H1 (cell line): ENCODE measurements at regions not wholly inside any gene's neighbourhood (a gene's known extent, or its start where the extent isn't known, plus 50 kb on each side); places are given as distances from the start of the nearest gene placed in this dataset.

Source experiments
- CTCF ChIA-PET: fragments of 300-600 bp; sonication (Branson Sonifier 250); formaldehyde crosslinking; loops from one replicate; lab custom pipeline; 2021; ENCODE audit not compliant: partially characterized antibody; lab: Charles Lee
- POLR2A ChIA-PET: fragments of 300-600 bp; sonication (Branson Sonifier 250); formaldehyde crosslinking; loops from one replicate; lab custom pipeline; 2021; ENCODE audit warnings: inconsistent platforms; ENCODE audit not compliant: partially characterized antibody; lab: Charles Lee
- DNase-seq, 2 experiments: peaks; one replicate each; pipeline versions ENCODE4 v3.0.0 to v3.0.0-alpha.2; 2010 to 2022; ENCODE audit warnings: low spot score in 2 of 2, low read depth in 1 of 2, mixed read lengths in 1 of 2
- FAIRE-seq: peaks from 2 replicates; lab custom pipeline; 2011; peaks lifted over from hg19 to GRCh38; lab: Jason Lieb, UNC
- H2AFZ ChIP-seq: 2 replicates; pipeline ENCODE4 v1.8.1; 2012; ENCODE audit warnings: low read length, inconsistent platforms
- H2AK5ac ChIP-seq: 2 replicates; pipeline ENCODE4 v1.6.1; 2013; ENCODE audit warnings: low read depth, low read length
- H2BK120ac ChIP-seq: replicated peaks from 2 replicates; pipeline ENCODE3; 2013; ENCODE audit warnings: low read depth, low read length, inconsistent platforms
- H2BK12ac ChIP-seq: 2 replicates; pipeline ENCODE4 v1.6.1; 2013; ENCODE audit warnings: low read depth, low read length
- H2BK15ac ChIP-seq: 2 replicates; pipeline ENCODE4 v1.6.1; 2013; ENCODE audit warnings: low read length
- H2BK20ac ChIP-seq: 2 replicates; pipeline ENCODE4 v1.6.1; 2013; ENCODE audit warnings: low read length
- H2BK5ac ChIP-seq: 2 replicates; pipeline ENCODE4 v1.6.1; 2013; ENCODE audit warnings: low read depth, low read length
- H3K14ac ChIP-seq: 2 replicates; pipeline ENCODE4 v1.6.1; 2013; ENCODE audit warnings: inconsistent platforms; ENCODE audit not compliant: insufficient read length
- H3K18ac ChIP-seq: 2 replicates; pipeline ENCODE4 v1.6.1; 2013; ENCODE audit warnings: low read length; ENCODE audit errors: extremely low read depth
- H3K23ac ChIP-seq: 2 replicates; pipeline ENCODE4 v1.6.1; 2013; ENCODE audit warnings: inconsistent platforms; ENCODE audit not compliant: insufficient read length
- H3K23me2 ChIP-seq: 2 replicates; pipeline ENCODE4 v1.6.1; 2013; ENCODE audit warnings: low read depth, low read length
- H3K27ac ChIP-seq: 2 replicates; pipeline ENCODE4 v1.6.1; 2011; ENCODE audit warnings: low read depth, low read length, inconsistent platforms
- H3K27me3 ChIP-seq, 4 experiments: replicated peaks in 1 of 4; 1 replicate in 1 of 4; 2 replicates in 3 of 4; pipeline versions ENCODE4 v1.6.1 to v1.8.1; 2011 to 2013; ENCODE audit warnings: low read length in 3 of 4, mild to moderate bottlenecking in 3 of 4, inconsistent platforms in 2 of 4, mixed read lengths in 2 of 4, moderate library complexity in 1 of 4; ENCODE audit not compliant: control insufficient read depth in 3 of 4, insufficient read depth in 3 of 4; ENCODE audit errors: extremely low read depth in 1 of 4
- H3K36me3 ChIP-seq, 4 experiments: 2 replicates each; pipeline versions ENCODE4 v1.6.1 to v1.8.1; 2011 to 2013; ENCODE audit warnings: mild to moderate bottlenecking in 4 of 4, low read length in 3 of 4, moderate library complexity in 2 of 4, control low read depth in 1 of 4, inconsistent platforms in 1 of 4; ENCODE audit not compliant: insufficient read depth in 4 of 4, control insufficient read depth in 2 of 4
- H3K4ac ChIP-seq: replicated peaks from 2 replicates; pipeline ENCODE3; 2013; ENCODE audit warnings: low read length, low read depth, mixed read lengths, inconsistent platforms; ENCODE audit not compliant: insufficient read length
- H3K4me1 ChIP-seq, 4 experiments: replicated peaks in 1 of 4; 1 replicate in 1 of 4; 2 replicates in 3 of 4; pipeline versions ENCODE4 v1.6.1 to v1.8.1; 2011 to 2013; ENCODE audit warnings: low read length in 3 of 4, inconsistent platforms in 2 of 4, mixed read lengths in 1 of 4; ENCODE audit not compliant: insufficient read depth in 4 of 4, control insufficient read depth in 3 of 4
- H3K4me2 ChIP-seq, 2 experiments: 2 replicates each; pipeline versions ENCODE4 v1.6.1 to v1.8.1; 2011 to 2013; ENCODE audit warnings: low read depth in 2 of 2, low read length in 2 of 2, control low read depth in 1 of 2, inconsistent platforms in 1 of 2, mild to moderate bottlenecking in 1 of 2; ENCODE audit not compliant: insufficient read depth in 1 of 2
- H3K4me3 ChIP-seq, 4 experiments: fragments of 200-600, 300-600 bp in 1 of 4; sonication (generic), shearing (Covaris generic), sonication (Bioruptor Twin) in 1 of 4; 2 replicates each; pipeline versions ENCODE4 v1.5.1 to v1.8.1; 2011 to 2016; ENCODE audit warnings: low read length in 4 of 4, low read depth in 3 of 4, control low read depth in 2 of 4, inconsistent platforms in 2 of 4, mild to moderate bottlenecking in 2 of 4, mixed read lengths in 1 of 4, moderate library complexity in 1 of 4; ENCODE audit not compliant: insufficient read depth in 2 of 4; ENCODE audit errors: extremely low read depth in 1 of 4
- H3K56ac ChIP-seq: replicated peaks from 2 replicates; pipeline ENCODE3; 2013; ENCODE audit warnings: low read depth, mild to moderate bottlenecking, mixed read lengths, low read length, inconsistent platforms; ENCODE audit not compliant: insufficient read length
- H3K79me1 ChIP-seq: 2 replicates; pipeline ENCODE4 v1.6.1; 2013; ENCODE audit warnings: low read depth, low read length, control low read depth
- H3K79me2 ChIP-seq, 2 experiments: 2 replicates each; pipeline versions ENCODE4 v1.6.1 to v1.8.1; 2012 to 2013; ENCODE audit warnings: low read length in 2 of 2, mild to moderate bottlenecking in 2 of 2, inconsistent platforms in 1 of 2; ENCODE audit not compliant: insufficient read depth in 2 of 2, control insufficient read depth in 1 of 2
- H3K9ac ChIP-seq, 4 experiments: replicated peaks in 1 of 4; 1 replicate in 1 of 4; 2 replicates in 3 of 4; pipeline versions ENCODE4 v1.6.1 to v1.8.1; 2011 to 2013; ENCODE audit warnings: low read depth in 3 of 4, low read length in 3 of 4, control low read depth in 2 of 4, mild to moderate bottlenecking in 2 of 4, moderate library complexity in 2 of 4, inconsistent platforms in 1 of 4; ENCODE audit errors: extremely low read depth in 1 of 4
- H3K9me3 ChIP-seq, 2 experiments: 2 replicates each; pipeline versions ENCODE4 v1.6.1 to v1.8.1; 2012 to 2013; ENCODE audit warnings: mild to moderate bottlenecking in 2 of 2, moderate library complexity in 2 of 2, control low read depth in 1 of 2, inconsistent platforms in 1 of 2, low read depth in 1 of 2, low read length in 1 of 2, mixed read lengths in 1 of 2; ENCODE audit not compliant: insufficient read depth in 2 of 2
- H4K20me1 ChIP-seq, 2 experiments: replicated peaks in 1 of 2; 2 replicates each; pipeline versions ENCODE3 to v1.8.1; 2011 to 2013; ENCODE audit warnings: inconsistent platforms in 2 of 2, low read length in 2 of 2, mild to moderate bottlenecking in 1 of 2; ENCODE audit not compliant: insufficient read depth in 2 of 2, control insufficient read depth in 1 of 2
- H4K5ac ChIP-seq: 2 replicates; pipeline ENCODE4 v1.6.1; 2013; ENCODE audit warnings: low read length, low read depth, mixed read lengths, inconsistent platforms; ENCODE audit not compliant: insufficient read length
- H4K8ac ChIP-seq: 2 replicates; pipeline ENCODE4 v1.8.0; 2013; ENCODE audit warnings: mild to moderate bottlenecking, moderate library complexity, low read length, inconsistent platforms; ENCODE audit not compliant: insufficient read depth; ENCODE audit errors: extremely low read depth
- H4K91ac ChIP-seq: replicated peaks from 2 replicates; pipeline ENCODE3; 2013; ENCODE audit warnings: low read length, mixed read lengths, inconsistent platforms; ENCODE audit not compliant: insufficient read length
- WGBS, 2 experiments: shearing (Covaris generic) in 1 of 2; methylation state at CpG; one replicate each; pipeline versions ENCODE4 v1.1.6 to v1.1.7; 2013 to 2015; ENCODE audit warnings: low lambda C conversion rate in 2 of 2, mixed read lengths in 2 of 2, inconsistent platforms in 1 of 2, low coverage in 1 of 2, missing lambda C conversion rate in 1 of 2; ENCODE audit not compliant: insufficient replicate concordance in 2 of 2, insufficient coverage in 1 of 2, insufficient read length in 1 of 2; ENCODE audit errors: extremely low coverage in 1 of 2, missing lambda C conversion rate in 1 of 2; 5-methylcytosine and 5-hydroxymethylcytosine counted together
- TF ChIP-seq, protein P1 (sequence below): fragments of 300-600 bp; sonication (generic); IDR thresholded peaks from 2 replicates; pipeline ENCODE4 v1.7.1; 2012; ENCODE audit warnings: low read length, moderate library complexity, mild to moderate bottlenecking, inconsistent platforms; ENCODE audit not compliant: insufficient replicate concordance

DNA sequence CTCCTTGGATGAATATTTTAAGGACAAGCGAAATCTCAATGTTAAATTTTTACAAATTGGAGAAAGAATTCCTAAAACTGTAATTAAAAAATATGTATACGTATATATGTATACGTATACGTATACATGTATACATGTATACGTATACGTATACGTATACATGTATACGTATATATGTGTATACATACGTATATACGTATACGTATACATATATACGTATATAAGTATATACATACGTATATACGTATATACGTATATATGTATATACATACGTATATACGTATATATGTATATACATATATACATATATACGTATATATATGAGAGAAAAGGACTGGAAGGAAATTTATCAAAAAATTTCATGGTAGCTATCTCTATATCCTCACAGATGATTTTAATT is 110.2 kb upstream of the ACKR3 start:
- H2BK15ac ChIP-seq = no peak overlapping the region
- no peak overlapping the region for H2BK5ac ChIP-seq
- H4K8ac ChIP-seq = no peak overlapping the region
- DNase-seq = no peak
- no peak overlapping the region for H3K18ac ChIP-seq
- H3K56ac ChIP-seq = no peak overlapping the region
- no peaks in the 10 kb centered on the region for H3K23me2 ChIP-seq
- H3K27me3 ChIP-seq = no peaks in the 10 kb centered on the region; a peak in 2 of 7 replicates
- H3K4me1 ChIP-seq = no peaks in the 10 kb centered on the region
- no peak overlapping the region for H3K27ac ChIP-seq
- POLR2A ChIA-PET = no interaction called here
- no peak overlapping the region for H3K4ac ChIP-seq
- no peaks in the 10 kb centered on the region for H4K20me1 ChIP-seq
- no peak overlapping the region for H3K14ac ChIP-seq
- H3K9me3 ChIP-seq = peaks cover 4 to 6% of the 10 kb centered on the region in 2 experiments; a peak in 2 of 4 replicates
- no peaks in the 10 kb centered on the region for H3K79me1 ChIP-seq
- H3K4me3 ChIP-seq = no peak overlapping the region
- H3K9ac ChIP-seq = no peak overlapping the region
- H2AK5ac ChIP-seq = no peak overlapping the region
- no peak overlapping the region for H3K4me2 ChIP-seq
- H2BK12ac ChIP-seq = no peak overlapping the region
- H3K36me3 ChIP-seq = no peaks in the 10 kb centered on the region
- H2BK120ac ChIP-seq = no peak overlapping the region
- no peak overlapping the region for H2BK20ac ChIP-seq
- H4K91ac ChIP-seq = no peak overlapping the region
- CTCF ChIA-PET = no interaction called here
- H2AFZ ChIP-seq = no peak overlapping the region
- H3K23ac ChIP-seq = no peak overlapping the region
- WGBS, 2 experiments = 88% methylated on average over 18 of the region's 18 CpGs; no CpG with 5 or more reads in 1 of the 2 experiments
- H3K79me2 ChIP-seq = no peaks in the 10 kb centered on the region
- H4K5ac ChIP-seq = no peak overlapping the region
- FAIRE-seq = no peak
- TF ChIP-seq, protein P1, sequence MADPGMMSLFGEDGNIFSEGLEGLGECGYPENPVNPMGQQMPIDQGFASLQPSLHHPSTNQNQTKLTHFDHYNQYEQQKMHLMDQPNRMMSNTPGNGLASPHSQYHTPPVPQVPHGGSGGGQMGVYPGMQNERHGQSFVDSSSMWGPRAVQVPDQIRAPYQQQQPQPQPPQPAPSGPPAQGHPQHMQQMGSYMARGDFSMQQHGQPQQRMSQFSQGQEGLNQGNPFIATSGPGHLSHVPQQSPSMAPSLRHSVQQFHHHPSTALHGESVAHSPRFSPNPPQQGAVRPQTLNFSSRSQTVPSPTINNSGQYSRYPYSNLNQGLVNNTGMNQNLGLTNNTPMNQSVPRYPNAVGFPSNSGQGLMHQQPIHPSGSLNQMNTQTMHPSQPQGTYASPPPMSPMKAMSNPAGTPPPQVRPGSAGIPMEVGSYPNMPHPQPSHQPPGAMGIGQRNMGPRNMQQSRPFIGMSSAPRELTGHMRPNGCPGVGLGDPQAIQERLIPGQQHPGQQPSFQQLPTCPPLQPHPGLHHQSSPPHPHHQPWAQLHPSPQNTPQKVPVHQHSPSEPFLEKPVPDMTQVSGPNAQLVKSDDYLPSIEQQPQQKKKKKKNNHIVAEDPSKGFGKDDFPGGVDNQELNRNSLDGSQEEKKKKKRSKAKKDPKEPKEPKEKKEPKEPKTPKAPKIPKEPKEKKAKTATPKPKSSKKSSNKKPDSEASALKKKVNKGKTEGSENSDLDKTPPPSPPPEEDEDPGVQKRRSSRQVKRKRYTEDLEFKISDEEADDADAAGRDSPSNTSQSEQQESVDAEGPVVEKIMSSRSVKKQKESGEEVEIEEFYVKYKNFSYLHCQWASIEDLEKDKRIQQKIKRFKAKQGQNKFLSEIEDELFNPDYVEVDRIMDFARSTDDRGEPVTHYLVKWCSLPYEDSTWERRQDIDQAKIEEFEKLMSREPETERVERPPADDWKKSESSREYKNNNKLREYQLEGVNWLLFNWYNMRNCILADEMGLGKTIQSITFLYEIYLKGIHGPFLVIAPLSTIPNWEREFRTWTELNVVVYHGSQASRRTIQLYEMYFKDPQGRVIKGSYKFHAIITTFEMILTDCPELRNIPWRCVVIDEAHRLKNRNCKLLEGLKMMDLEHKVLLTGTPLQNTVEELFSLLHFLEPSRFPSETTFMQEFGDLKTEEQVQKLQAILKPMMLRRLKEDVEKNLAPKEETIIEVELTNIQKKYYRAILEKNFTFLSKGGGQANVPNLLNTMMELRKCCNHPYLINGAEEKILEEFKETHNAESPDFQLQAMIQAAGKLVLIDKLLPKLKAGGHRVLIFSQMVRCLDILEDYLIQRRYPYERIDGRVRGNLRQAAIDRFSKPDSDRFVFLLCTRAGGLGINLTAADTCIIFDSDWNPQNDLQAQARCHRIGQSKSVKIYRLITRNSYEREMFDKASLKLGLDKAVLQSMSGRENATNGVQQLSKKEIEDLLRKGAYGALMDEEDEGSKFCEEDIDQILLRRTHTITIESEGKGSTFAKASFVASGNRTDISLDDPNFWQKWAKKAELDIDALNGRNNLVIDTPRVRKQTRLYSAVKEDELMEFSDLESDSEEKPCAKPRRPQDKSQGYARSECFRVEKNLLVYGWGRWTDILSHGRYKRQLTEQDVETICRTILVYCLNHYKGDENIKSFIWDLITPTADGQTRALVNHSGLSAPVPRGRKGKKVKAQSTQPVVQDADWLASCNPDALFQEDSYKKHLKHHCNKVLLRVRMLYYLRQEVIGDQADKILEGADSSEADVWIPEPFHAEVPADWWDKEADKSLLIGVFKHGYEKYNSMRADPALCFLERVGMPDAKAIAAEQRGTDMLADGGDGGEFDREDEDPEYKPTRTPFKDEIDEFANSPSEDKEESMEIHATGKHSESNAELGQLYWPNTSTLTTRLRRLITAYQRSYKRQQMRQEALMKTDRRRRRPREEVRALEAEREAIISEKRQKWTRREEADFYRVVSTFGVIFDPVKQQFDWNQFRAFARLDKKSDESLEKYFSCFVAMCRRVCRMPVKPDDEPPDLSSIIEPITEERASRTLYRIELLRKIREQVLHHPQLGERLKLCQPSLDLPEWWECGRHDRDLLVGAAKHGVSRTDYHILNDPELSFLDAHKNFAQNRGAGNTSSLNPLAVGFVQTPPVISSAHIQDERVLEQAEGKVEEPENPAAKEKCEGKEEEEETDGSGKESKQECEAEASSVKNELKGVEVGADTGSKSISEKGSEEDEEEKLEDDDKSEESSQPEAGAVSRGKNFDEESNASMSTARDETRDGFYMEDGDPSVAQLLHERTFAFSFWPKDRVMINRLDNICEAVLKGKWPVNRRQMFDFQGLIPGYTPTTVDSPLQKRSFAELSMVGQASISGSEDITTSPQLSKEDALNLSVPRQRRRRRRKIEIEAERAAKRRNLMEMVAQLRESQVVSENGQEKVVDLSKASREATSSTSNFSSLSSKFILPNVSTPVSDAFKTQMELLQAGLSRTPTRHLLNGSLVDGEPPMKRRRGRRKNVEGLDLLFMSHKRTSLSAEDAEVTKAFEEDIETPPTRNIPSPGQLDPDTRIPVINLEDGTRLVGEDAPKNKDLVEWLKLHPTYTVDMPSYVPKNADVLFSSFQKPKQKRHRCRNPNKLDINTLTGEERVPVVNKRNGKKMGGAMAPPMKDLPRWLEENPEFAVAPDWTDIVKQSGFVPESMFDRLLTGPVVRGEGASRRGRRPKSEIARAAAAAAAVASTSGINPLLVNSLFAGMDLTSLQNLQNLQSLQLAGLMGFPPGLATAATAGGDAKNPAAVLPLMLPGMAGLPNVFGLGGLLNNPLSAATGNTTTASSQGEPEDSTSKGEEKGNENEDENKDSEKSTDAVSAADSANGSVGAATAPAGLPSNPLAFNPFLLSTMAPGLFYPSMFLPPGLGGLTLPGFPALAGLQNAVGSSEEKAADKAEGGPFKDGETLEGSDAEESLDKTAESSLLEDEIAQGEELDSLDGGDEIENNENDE = no peak
